HepG2 (cell line): ENCODE measurements at regions not wholly inside any gene's neighbourhood (a gene's known extent, or its start where the extent isn't known, plus 50 kb on each side); places are given as distances from the start of the nearest gene placed in this dataset.

Source experiments
- CCDC6 ChIP-seq: sonication (generic); formaldehyde crosslinking; IDR thresholded peaks from 2 replicates; pipeline ENCODE4 v1.8.1; 2022; ENCODE audit warnings: mild to moderate bottlenecking, missing genetic modification reagents, moderate library complexity
- ELF1 ChIP-seq: sonication (generic); formaldehyde crosslinking; IDR thresholded peaks from 2 replicates; pipeline ENCODE4 v1.4.0; 2020; ENCODE audit warnings: missing genetic modification reagents
- JUND ChIP-seq: sonication (generic); formaldehyde crosslinking; IDR thresholded peaks from 2 replicates; pipeline ENCODE4 v1.8.0; 2022; ENCODE audit warnings: mild to moderate bottlenecking, missing genetic modification reagents
- MED8 ChIP-seq: sonication (generic); formaldehyde crosslinking; IDR thresholded peaks from 2 replicates; pipeline ENCODE4 v1.8.1; 2023; ENCODE audit warnings: mild to moderate bottlenecking, missing genetic modification reagents; ENCODE audit not compliant: insufficient replicate concordance
- NFKBIZ ChIP-seq: IDR thresholded peaks from 2 replicates; pipeline ENCODE4 v1.6.1; 2018; ENCODE audit warnings: missing genetic modification reagents, missing compliant biosample characterization
- NR1H2 ChIP-seq: sonication (generic); formaldehyde crosslinking; IDR thresholded peaks from 2 replicates; pipeline ENCODE4 v1.8.1; 2022; ENCODE audit warnings: low read depth, missing genetic modification reagents, borderline replicate concordance
- POLR2AphosphoS5 ChIP-seq: IDR thresholded peaks from 2 replicates; pipeline ENCODE4 v1.6.1; 2012; ENCODE audit warnings: low read depth, low read length
- SUZ12 ChIP-seq: fragments of 150-350 bp; IDR thresholded peaks from 2 replicates; pipeline ENCODE4 v1.6.1; 2014; ENCODE audit warnings: low read depth, low read length
- TCF12 ChIP-seq, 2 experiments: fragments of 450-650 bp in 1 of 2; sonication (generic) in 1 of 2; formaldehyde crosslinking in 1 of 2; IDR thresholded peaks; 2 replicates each; pipeline versions ENCODE4 v1.6.1 to v1.8.0; 2017 to 2022; ENCODE audit warnings: antibody characterized with exemption in 1 of 2, mild to moderate bottlenecking in 1 of 2, missing genetic modification reagents in 1 of 2, moderate library complexity in 1 of 2
- ZFP36 ChIP-seq: fragments of 150-350 bp; IDR thresholded peaks from 2 replicates; pipeline ENCODE4 v1.6.1; 2018; ENCODE audit warnings: borderline replicate concordance, low read length, low read depth; ENCODE audit not compliant: partially characterized antibody
- ZNF446 ChIP-seq: sonication (generic); formaldehyde crosslinking; IDR thresholded peaks from 2 replicates; pipeline ENCODE4 v1.5.0; 2020; ENCODE audit warnings: mild to moderate bottlenecking, missing genetic modification reagents
- ZNF703 ChIP-seq: sonication (generic); formaldehyde crosslinking; IDR thresholded peaks from 2 replicates; pipeline ENCODE4 v1.5.1; 2020; ENCODE audit warnings: missing genetic modification reagents, mild to moderate bottlenecking, moderate library complexity, borderline replicate concordance
- ZNF792 ChIP-seq: IDR thresholded peaks from 2 replicates; pipeline ENCODE4 v1.6.1; 2016
- TF ChIP-seq, protein P1 (sequence below): sonication (generic); formaldehyde crosslinking; IDR thresholded peaks from 2 replicates; pipeline ENCODE4 v1.5.0; 2020; ENCODE audit warnings: mild to moderate bottlenecking, missing genetic modification reagents, moderate library complexity

DNA sequence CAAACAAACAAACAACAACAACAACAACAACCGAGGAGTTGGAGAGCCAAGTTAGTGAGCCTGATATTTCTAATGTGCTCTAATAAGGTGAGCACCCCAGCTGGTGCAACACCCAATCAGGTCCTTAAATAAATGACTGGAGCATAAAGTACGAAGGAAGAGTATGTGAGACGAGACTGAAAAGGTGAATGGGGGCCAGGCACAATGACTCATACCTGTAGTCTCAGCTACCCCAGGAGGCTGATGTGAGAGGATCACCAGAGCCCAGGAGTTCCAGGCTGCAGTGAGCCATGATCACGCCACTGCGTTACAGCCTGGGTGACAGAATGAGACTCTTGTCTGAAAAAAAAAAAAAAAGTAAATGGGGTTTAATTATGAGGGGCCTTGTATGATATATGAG lies 152.0 kb upstream of the ZRANB2 start:
- TF ChIP-seq NR1H2 (CRISPR knock-in tag) = no peak
- no peak for TF ChIP-seq NFKBIZ (CRISPR knock-in tag)
- TF ChIP-seq, protein P1, sequence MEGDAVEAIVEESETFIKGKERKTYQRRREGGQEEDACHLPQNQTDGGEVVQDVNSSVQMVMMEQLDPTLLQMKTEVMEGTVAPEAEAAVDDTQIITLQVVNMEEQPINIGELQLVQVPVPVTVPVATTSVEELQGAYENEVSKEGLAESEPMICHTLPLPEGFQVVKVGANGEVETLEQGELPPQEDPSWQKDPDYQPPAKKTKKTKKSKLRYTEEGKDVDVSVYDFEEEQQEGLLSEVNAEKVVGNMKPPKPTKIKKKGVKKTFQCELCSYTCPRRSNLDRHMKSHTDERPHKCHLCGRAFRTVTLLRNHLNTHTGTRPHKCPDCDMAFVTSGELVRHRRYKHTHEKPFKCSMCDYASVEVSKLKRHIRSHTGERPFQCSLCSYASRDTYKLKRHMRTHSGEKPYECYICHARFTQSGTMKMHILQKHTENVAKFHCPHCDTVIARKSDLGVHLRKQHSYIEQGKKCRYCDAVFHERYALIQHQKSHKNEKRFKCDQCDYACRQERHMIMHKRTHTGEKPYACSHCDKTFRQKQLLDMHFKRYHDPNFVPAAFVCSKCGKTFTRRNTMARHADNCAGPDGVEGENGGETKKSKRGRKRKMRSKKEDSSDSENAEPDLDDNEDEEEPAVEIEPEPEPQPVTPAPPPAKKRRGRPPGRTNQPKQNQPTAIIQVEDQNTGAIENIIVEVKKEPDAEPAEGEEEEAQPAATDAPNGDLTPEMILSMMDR (CRISPR knock-in tag) = no peak
- TF ChIP-seq ZFP36 = no peak
- no peak for TF ChIP-seq TCF12 (IDR thresholded peaks at IDR 0.05)
- no peak for TF ChIP-seq TCF12 (CRISPR knock-in tag; IDR thresholded peaks at IDR 0.05)
- TF ChIP-seq ZNF446 = no peak
- no peak for TF ChIP-seq MED8 (CRISPR knock-in tag)
- TF ChIP-seq CCDC6 = no peak
- no peak for TF ChIP-seq SUZ12
- no peak for TF ChIP-seq ZNF703 (CRISPR knock-in tag)
- no peak for TF ChIP-seq ZNF792
- TF ChIP-seq JUND (CRISPR knock-in tag) = no peak
- no peak for TF ChIP-seq ELF1
- TF ChIP-seq POLR2AphosphoS5 = no peak
